GM19455 (cell line): ENCODE measurements at regions not wholly inside any gene's neighbourhood (a gene's known extent, or its start where the extent isn't known, plus 50 kb on each side); places are given as distances from the start of the nearest gene placed in this dataset.

Experiments used
- ATAC-seq: cut with Tn5 transposase; IDR thresholded peaks from one replicate; pipeline ENCODE4 v1.9.1; 2021; ENCODE audit not compliant: unreplicated experiment

DNA sequence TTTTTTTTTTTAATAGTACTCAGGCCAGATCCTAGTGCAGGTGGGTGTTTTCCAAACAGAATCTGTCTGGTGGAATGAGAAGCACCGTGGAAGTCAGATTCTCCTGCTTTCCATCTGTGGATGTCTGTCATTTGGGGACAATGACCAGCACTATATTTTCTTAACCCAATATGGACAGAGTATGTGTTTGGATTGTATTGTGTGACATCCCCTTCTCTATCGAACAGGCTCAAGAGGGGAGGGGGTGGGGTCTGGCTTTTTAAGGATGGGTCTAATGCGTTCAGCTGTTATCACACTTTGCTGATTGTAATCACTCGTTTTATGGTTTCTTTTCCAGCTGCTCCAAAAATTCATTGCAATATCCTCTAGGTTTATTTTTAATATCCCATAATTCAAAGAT lies 197.5 kb upstream of the CEP162 start:
- no peak for ATAC-seq

DNA sequence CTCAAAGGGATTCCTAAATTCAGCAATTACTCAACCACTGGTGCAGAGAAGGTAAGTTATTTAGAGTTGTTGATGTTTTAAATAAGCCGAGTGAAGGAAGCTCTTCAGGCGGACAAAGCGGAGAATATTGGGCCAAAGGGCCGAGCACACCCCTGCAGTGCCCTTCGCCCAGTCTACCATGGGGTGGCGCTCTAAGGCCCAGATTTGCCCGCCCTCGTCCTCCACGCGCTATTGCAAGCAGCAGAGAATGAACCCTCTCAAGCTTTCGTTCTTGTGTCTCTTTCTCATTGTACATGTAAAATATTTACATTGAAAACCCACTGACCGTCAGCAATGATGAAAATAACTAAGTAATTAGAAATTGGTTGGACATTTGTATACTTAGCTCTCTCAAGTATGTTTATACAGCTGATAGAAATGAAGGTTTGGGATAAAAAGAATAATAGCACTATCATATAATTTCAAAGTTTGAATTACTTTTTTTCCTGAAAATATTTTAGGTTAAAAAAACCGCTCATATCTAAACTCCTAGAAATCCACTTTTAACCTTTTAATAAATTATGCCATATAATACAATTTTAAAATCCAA lies 195.0 kb upstream of the CEP162 start:
- ATAC-seq: no peak

DNA sequence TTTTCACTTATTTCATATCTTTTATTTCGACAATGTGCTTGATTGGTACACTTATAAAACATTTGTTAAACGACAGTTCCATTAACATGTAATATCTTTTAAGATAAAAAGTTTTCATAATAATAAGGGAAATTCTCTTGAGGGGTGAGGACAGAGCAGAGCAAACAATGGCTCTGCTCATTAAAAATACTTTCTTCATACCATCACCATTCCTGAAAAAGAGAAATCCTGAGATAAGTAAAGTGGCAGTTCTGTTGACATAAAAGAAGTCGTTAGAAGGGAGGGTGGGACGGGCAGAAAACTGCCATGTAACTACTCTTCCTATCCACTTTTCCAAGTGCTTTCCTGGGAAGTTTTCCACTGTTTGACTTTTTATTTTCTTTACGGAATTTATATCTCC lies 193.6 kb upstream of the CEP162 start:
- no peak for ATAC-seq

DNA sequence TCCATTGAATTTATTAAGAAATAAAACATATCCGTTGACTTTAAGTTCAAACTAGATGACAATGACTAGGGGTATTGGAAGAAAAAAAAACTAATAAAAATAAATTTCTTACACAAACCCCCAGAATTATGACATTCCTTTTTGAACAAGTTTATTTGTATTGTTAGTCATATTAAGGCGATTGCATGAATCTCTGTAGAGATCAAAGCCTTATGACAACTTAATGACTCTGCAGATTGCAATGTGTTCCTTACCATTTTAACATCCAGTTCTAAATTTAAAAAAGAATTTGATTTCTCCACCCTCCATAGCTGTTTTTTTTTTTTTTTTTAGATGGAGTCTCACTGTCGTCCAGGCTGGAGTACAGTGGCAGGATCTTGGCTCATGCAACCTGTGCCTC lies 189.8 kb upstream of the CEP162 start:
- ATAC-seq: no peak

DNA sequence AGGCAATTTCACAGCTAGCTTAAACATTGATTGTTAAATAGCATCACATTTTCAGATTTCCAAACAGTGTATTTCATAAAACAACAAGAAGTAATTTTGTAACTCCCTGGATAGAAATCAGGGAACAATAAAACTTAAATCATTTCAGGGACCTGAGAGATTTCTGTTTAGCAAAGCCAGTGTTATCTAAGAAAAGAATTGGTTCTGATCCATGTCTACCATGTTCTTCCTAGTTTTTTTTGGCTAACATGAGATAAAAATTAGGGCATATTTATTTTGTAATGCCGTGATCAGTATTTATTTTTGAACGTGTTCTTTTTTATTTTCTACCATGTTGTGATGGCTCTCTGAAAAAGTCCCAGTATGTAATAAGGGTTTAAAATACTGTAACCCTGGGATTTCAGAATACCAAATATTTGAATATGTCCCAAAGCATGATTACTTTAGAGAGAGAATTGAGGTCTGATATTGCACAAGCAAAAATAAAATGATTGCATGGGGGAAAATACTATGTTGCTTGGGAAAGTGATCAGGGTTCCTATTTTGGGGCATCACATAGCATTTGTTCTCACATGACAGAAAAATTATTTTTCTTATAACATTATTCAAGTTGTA lies 188.7 kb upstream of the CEP162 start:
- ATAC-seq: no peak

DNA sequence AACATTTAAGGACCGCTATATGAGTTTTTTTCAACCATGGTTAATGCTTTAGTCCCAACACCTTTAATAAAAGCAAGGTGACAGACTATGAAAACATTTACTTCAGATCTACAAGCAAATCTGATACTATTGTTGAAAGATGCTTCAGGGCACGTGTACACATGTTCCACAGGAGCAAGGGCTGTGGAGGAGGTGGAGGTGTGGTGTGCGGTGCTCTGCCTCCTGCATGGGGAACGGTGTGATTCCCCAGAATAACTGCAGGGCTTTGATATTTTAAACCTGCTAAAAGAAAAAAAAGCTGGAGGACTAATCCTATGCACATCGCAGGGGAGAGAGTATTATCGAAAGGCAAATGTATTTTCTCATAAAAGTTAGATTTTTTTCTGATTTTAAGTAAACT lies 188.1 kb upstream of the CEP162 start:
- no peak for ATAC-seq

DNA sequence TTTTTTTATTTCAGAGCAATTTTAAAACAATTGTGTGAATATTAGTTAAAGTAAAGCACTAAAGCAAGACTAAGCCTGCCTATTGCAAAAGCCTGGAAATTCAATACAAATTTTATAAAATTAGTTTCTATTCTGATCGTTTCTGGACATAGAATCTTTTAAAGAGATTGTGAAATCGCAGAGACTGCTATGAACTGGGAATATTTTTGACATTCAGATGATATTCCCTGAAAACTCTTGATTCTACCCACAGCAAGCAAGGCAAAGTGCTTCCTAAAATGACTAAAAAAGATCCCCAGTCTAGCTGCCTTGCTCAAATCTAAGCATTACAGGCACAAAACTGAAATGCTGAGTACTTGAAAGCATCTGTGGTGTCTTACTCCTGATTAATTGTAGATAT lies 187.6 kb upstream of the CEP162 start:
- ATAC-seq: no peak

DNA sequence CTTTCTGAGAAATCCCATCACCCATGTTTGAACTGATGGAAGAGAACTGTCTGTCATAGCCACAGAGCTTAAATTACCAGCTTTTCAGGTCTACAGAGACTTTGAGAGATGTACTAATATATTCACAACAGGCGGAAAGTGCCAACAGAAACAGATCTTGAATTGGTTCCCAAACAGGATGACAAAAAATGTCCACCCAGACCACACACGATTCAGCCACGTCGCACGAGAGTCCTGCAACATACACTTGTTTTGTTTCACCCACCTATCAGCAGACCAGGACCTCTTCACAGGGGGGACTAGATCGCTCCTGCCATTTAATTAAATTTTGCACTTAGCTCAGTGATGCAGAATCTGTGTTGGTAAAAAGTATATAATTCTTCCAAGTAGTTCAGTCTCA lies 187.1 kb upstream of the CEP162 start:
- no peak for ATAC-seq

DNA sequence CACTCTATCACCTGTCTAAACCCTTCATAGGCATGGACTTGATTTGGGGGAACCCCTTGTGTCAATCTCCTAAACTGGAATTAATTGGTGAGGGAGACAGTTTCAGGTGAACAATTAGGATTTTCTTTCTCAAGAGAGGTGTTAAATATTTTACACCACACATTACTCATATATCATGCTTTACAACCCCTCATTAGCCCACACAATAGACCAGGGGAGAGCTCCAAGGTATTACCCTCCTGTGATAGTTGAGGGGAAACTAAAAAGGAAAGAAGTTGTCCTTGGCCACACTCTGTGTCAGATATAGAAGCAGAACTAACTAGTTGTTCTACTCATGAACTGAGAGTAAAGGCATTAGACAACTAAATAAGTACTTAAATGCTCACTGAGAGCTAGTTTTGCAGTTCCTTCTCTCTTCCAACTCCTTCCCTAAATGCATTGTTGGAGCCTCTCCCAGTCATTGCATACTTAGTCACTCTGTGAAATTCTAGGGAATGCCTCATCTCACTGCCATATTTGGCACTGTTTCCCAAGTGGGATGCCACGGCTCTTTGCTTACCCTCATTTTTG lies 183.7 kb upstream of the CEP162 start:
- no peak for ATAC-seq

DNA sequence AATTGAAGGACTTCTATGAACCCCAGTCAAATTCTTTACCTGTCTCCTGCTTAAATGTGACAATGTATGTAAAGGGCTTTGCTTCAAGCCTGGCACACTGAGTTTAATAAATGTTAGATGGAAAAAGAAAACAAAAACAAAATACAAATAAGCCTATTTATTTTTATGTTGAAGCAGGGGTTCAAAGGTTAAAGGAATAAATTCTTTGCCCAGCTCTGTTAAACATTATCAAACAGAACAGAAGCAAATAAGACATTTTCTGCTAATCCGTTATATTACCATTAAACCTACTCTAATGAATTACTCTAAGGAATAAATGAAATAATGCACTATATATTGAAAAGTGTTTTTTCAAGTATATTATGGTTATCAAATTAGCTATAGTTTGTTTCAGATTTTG lies 182.5 kb upstream of the CEP162 start:
- no peak for ATAC-seq

DNA sequence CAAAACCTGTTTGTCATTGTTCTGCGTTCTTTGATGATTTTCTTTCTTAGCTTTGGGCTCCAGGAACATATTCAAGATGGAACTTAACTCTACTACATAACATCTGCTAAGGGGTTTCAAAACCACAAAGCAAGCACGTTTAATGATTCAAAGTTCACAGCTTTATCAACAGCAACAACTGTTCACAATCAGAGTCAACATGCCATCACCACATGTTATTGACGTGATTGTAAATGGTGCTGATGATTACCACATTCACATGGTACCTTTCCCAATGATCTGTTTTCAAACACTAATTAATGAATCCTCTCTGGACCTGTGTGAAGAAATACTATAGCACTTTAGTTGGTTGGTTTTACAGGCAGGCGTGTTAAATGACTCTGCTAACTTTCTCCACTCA lies 180.6 kb upstream of the CEP162 start:
- ATAC-seq: no peak

DNA sequence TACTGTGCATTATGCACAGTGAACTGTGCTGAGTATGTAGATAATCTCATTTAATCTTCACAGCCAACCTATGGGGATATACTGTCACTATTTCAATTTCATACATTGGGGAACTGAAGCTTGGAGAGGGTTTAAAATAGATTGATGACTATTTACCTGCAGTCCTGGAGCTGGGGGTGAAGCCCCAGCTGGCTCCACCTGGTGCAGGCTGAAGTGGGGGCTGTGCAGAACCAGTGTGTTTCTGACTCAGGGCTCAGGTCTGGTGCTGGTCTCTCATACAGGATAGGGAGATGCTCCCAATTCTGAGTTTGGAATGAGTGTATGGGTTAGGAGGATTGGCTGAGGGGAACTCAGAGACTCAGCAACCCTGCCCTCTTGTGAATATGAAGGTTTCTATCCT lies 176.1 kb upstream of the CEP162 start:
- ATAC-seq: no peak

DNA sequence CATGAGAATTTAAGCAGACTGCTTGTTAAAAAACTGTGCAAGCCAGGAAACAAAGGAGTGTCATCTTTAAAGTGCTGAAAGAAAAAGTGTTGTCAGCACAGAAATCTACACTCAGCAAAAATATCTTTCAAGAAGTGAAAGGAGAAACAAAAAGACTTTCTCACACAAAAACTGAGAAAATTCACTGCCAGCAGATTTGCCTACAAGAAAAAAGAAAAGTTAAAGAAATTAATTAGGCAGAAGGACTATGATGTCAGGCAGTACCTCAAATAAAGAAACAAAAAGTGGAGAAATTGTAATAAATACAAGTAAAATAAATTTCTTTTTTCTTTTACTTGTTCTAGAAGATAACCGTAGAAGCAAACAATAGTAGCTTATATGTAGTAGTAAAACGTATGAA lies 171.6 kb upstream of the CEP162 start:
- no peak for ATAC-seq

DNA sequence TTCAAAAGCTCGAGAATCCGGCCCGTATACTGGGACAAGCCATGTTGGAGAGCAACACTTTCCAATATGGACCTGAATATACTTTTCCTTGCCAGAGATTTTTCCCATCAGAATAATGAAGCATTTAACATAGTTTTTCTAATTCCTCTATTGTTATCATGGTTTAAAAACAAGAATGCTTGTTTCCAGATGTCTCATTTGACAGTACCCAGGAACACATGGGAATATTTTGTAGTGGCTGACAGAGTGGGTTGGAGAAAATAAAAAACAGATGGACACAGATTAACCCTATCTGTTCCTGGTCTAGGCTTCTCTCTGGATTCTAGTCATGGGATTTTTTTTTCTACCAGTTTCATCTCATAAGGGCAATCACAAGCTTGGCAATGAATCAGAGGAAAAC lies 164.8 kb upstream of the CEP162 start:
- ATAC-seq: no peak

DNA sequence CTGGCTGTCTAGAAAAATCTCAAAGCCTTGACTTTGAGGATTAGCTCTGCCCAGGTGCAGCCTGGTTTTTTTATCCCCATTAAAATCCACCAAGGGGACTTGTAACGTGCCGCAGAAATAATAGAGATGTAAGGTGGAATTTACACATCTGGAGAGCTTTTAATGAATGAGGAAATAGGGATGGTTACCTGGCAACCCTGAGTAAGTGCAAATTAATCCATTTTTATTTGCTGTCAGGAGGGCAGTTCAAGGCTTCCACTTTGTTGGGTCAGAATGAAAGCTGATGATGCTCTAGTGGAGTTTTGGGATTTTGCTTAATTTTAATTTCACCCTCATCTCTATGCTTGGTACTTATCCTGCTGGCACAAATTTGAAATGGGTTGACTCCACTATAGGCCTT lies 163.4 kb upstream of the CEP162 start:
- ATAC-seq: no peak

DNA sequence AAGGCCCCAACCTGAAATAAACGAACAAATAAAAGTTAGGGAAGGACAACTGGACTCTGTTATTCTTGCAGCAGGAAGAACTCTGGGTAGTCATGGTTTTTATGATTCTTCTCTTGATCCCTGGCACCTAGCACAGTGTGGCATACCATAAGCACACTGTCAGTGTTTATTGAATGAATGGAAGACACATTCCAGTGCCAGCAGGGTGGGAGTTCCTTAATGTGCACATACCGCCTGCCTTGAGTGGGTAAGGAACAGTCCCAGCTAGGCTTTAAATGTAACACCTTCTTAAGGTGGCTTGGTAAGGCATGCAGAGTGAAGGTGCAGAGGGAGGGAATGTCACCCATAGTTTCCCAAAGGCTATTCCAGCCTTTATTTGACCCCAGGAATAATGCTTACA lies 162.9 kb upstream of the CEP162 start:
- ATAC-seq: no peak

DNA sequence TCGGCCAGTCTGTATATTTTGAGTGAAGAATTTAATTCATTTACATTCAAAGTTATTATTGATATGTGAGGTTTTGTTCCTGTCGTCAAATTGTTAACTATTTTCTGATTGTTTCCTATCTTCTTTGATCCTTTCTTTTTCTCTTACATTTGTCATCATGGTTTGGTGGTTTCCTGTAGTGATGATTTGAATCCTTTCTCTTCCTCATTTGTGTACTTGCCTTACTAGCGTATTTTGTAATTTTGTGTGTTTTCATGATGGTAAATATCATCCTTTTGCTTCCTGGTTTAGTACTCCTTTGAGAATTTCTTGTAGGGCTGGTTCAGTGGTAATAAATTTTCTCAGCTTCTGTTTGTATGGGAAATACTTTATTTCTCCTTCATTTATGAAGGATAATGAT lies 151.7 kb upstream of the CEP162 start:
- no peak for ATAC-seq

DNA sequence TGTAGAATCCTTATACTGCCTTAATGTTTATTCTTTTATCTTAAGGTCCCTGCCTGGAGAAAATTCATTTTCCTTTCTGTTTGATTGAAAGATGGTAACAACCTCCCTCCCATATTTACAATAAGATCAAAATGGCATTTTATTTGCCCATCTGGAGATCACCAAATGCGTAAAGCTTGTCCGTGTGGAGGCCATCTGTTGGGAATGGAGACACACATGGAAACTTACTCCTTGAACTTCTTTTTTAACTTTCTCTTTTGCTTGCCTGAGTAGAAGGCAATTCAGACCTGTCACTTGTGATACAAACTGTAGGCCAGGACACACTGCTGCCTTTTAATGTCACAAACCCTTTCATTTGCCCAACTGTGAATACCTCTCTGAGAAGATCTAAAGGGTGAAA lies 144.8 kb upstream of the CEP162 start:
- no peak for ATAC-seq

DNA sequence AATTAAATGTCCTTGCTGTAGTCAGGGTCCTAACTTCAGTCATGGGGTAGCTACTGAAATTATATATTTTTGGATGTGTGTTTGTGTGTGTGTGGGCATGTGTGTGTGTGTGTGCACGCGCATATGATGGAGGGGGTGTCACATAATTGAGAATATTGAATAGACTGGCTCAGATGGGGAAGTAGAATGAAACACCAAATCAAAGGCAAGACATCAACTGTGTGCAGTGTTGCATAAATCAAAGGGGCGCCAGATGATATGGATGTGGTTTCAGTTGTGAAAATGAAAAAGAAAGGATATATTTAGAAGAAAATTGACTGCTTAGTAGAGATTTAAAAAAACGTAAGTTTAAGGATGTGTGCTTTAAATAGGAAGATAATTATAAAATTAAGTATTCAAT lies 144.2 kb upstream of the CEP162 start:
- ATAC-seq: no peak

DNA sequence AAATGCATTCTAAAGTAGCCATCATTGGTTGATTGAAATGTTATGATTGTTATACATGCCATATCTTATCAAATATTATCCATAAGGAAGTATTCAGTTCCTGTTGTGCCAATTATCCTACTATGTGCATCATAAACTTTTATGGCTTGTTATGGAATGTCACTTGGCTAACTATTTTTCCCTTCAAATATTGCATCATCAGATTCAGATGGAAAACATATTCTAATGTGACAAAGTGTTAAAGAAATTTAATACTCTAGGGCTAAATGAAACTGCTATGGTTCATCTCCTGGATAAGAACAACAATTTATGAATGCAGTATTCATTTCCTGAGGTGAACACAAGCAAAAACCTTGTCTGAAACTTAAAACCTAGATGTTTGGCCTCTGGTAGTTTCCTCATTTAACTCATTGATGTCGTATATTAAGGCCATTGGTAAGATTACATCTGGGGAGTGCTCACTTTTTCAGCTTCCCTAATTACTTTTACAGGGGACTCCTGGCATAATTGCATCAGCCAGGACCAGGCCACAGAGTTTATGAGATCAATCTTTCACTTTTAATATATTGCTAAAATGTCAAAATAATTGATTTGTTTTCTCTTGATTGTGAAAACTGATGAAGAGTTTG lies 134.9 kb upstream of the CEP162 start:
- no peak for ATAC-seq

DNA sequence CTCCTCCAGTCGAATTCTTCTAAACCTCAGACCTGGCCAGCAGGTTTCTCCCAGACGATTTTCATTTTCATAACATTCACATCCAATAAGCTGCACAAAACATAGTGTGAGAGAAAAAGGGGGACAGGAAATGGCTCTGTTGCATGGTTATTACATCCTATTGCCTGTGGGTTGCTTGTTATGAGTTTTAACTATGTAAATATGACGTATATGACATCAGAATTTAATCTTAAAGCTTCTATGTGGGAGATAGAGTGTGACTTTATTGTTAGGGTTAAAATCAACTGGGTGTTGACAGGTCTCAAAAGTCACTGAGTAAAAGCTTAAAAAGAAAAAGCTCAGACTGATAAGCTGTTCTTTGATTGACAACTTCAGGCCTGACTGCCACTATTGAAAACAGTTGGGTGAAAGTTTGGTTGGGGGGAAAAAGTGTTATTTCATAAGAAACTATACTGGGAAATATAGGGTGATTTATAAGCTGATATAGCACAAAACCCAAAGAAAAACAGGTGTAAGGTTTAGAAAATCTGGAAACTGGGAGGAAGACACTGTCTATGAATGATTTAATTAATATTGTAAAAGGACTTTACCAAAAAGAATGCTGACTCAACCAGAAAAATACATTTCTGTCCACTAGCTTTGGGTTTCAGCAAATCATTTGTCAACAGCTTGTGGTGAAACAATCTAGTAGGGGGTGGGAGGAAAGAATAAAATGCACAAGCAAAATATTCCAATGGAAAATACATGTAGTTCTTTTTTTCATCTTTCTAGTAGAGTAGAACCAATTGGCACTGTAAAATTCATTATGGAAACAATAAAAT lies 134.1 kb upstream of the CEP162 start:
- ATAC-seq: no peak

DNA sequence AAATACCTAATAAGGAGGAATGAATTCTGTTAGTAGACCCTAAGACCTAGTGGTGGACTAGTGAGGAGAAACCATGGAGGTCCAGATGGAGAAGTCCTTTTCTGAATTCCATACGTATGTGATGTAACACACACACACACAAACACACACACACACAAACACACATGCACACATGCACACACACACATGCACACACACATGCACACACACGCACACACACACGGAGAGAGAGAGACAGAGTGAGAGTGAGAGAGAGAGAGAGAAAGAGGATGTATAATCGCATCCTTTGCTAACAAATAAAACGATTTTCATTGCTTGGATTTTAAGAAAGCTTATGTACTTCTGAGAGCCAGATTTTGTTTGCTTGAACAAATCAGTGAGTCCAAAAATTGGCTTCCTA lies 132.6 kb upstream of the CEP162 start:
- no peak for ATAC-seq
